DND-41 (cell line): ENCODE measurements at regions not wholly inside any gene's neighbourhood (a gene's known extent, or its start where the extent isn't known, plus 50 kb on each side); places are given as distances from the start of the nearest gene placed in this dataset.

ENCODE experiments used
- ATAC-seq: fragments of 200-7000 bp; cut with Tn5 transposase; 3 replicates; pipeline ENCODE4 v1.9.1; 2021; ENCODE audit warnings: low read depth; ENCODE audit not compliant: insufficient read depth
- DNase-seq: peaks from one replicate; pipeline ENCODE4 v3.0.0-alpha.2; 2020
- H2AFZ ChIP-seq: 2 replicates; pipeline ENCODE4 v1.6.0; 2012; ENCODE audit warnings: low read depth, low read length
- H3K27ac ChIP-seq: 2 replicates; pipeline ENCODE4 v1.5.1; 2012; ENCODE audit warnings: low read length, inconsistent platforms
- H3K27me3 ChIP-seq: fragments of 200-600 bp; sonication (generic); 2 replicates; pipeline ENCODE4 v1.6.0; 2012; ENCODE audit warnings: low read length, mild to moderate bottlenecking, inconsistent platforms; ENCODE audit not compliant: insufficient read depth, poor library complexity
- H3K36me3 ChIP-seq: 2 replicates; pipeline ENCODE4 v1.5.1; 2012; ENCODE audit warnings: low read length, inconsistent platforms; ENCODE audit not compliant: insufficient read depth
- H3K4me1 ChIP-seq: 2 replicates; pipeline ENCODE4 v1.5.1; 2012; ENCODE audit warnings: mild to moderate bottlenecking, low read length; ENCODE audit not compliant: insufficient read depth
- H3K4me2 ChIP-seq: 2 replicates; pipeline ENCODE4 v1.6.0; 2012; ENCODE audit warnings: mild to moderate bottlenecking, moderate library complexity, low read length, inconsistent platforms; ENCODE audit not compliant: insufficient read depth
- H3K4me3 ChIP-seq, 2 experiments: fragments of 200-600 bp in 1 of 2; shearing (Covaris generic) in 1 of 2; 2 replicates each; pipeline ENCODE4 v1.5.1; 2012 to 2016; ENCODE audit warnings: inconsistent platforms in 2 of 2, low read length in 2 of 2, mild to moderate bottlenecking in 2 of 2, low read depth in 1 of 2, moderate library complexity in 1 of 2
- H3K79me2 ChIP-seq: 2 replicates; pipeline ENCODE4 v1.6.0; 2012; ENCODE audit warnings: low read length, inconsistent platforms; ENCODE audit not compliant: insufficient read depth
- H3K9ac ChIP-seq: 2 replicates; pipeline ENCODE4 v1.6.0; 2012; ENCODE audit warnings: low read depth, mild to moderate bottlenecking, inconsistent platforms, low read length, moderate library complexity
- H3K9me3 ChIP-seq: 2 replicates; pipeline ENCODE4 v1.5.1; 2012; ENCODE audit warnings: low read length, moderate library complexity, mild to moderate bottlenecking, inconsistent platforms; ENCODE audit not compliant: insufficient read depth, severe bottlenecking
- H4K20me1 ChIP-seq: 2 replicates; pipeline ENCODE4 v1.6.0; 2012; ENCODE audit warnings: low read length; ENCODE audit not compliant: insufficient read depth
- EZH2 ChIP-seq: IDR thresholded peaks from 3 replicates; pipeline ENCODE4 v1.6.1; 2012; ENCODE audit warnings: borderline replicate concordance, low read depth, mild to moderate bottlenecking, moderate library complexity, low read length, inconsistent platforms; ENCODE audit not compliant: severe bottlenecking
- TF ChIP-seq, protein P1 (sequence below): IDR thresholded peaks from 2 replicates; pipeline ENCODE4 v1.5.1; 2012; ENCODE audit warnings: borderline replicate concordance, low read length, moderate library complexity, mild to moderate bottlenecking; ENCODE audit not compliant: poor library complexity, severe bottlenecking; ENCODE audit errors: extremely low read depth

DNA sequence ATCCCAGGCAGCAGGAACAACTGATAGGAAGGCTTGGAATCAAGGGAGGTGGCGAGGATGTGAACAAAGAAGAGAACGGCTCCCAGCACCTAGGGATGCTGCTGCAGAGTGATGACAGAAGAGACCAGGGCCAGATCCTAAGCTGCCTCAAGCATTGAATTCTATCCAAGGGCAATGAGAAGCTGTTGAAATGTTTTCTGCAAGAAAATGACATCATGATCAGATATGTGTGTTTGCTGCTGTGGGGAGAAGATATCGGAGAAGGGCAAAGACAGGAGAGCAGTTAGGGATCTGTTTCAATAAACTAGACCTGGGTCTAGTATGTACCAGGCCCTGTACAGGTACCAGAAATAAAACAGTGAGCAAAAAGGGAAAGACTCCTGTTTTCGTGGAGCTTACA, 194.7 kb upstream of the RAB4A start:
- no peak for DNase-seq
- H3K4me1 ChIP-seq, result no peaks in the 10 kb centered on the region

DNA sequence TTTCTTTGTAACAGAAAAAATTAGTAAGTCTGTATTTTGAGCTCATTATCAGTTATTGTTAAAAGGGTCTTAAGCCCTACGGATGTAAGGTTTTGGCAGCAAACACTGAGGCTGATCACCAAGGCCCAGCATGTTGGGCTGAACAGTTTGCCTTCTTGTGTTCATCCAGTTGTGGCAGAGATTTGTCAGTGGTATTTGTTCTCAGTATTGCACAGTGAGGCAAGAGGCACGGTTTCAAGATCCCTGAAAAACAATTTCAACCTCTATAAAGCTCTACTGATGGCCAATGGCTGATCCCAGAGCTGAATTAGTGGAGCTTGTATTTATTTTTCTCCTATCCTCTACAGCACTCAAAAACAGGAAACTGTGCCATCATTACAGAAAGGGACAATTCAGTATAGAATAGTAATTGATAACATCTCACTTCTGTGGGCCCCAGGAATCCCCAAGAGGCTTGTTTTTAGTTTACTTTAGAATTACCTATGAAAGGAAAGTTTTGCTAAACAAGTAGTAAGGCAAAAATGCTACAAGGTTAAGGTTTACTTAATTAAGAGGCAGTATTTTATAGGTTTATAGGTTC, 191.8 kb upstream of the RAB4A start:
- Histone ChIP-seq H3K4me1 (no peaks in the 10 kb centered on the region), H4K20me1 (no peaks in the 10 kb centered on the region), H3K27me3 (peaks cover 8% of the 10 kb centered on the region), H3K36me3 (no peaks in the 10 kb centered on the region), H3K9me3 (peaks cover 11% of the 10 kb centered on the region), H3K9ac (no peak overlapping the region), H3K4me2 (no peak overlapping the region), H2AFZ (no peak overlapping the region), H3K79me2 (no peaks in the 10 kb centered on the region), H3K27ac (no peak overlapping the region), H3K4me3 (no peak overlapping the region)
- TF ChIP-seq, protein P1, sequence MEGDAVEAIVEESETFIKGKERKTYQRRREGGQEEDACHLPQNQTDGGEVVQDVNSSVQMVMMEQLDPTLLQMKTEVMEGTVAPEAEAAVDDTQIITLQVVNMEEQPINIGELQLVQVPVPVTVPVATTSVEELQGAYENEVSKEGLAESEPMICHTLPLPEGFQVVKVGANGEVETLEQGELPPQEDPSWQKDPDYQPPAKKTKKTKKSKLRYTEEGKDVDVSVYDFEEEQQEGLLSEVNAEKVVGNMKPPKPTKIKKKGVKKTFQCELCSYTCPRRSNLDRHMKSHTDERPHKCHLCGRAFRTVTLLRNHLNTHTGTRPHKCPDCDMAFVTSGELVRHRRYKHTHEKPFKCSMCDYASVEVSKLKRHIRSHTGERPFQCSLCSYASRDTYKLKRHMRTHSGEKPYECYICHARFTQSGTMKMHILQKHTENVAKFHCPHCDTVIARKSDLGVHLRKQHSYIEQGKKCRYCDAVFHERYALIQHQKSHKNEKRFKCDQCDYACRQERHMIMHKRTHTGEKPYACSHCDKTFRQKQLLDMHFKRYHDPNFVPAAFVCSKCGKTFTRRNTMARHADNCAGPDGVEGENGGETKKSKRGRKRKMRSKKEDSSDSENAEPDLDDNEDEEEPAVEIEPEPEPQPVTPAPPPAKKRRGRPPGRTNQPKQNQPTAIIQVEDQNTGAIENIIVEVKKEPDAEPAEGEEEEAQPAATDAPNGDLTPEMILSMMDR, result no peak
- DNase-seq, result no peak
- no peak for ATAC-seq

More for the DNA sequence above, 194.7 kb upstream of the RAB4A start:
- Histone ChIP-seq H2AFZ (no peak overlapping the region), H3K4me2 (no peak overlapping the region), H3K9me3 (no peaks in the 10 kb centered on the region), H3K79me2 (no peaks in the 10 kb centered on the region), H3K4me3 (no peak overlapping the region), H3K27me3 (peaks cover 8% of the 10 kb centered on the region), H3K27ac (no peak overlapping the region), H3K36me3 (no peaks in the 10 kb centered on the region), H4K20me1 (no peaks in the 10 kb centered on the region), H3K9ac (no peak overlapping the region)
- TF ChIP-seq, protein P1, result no peak
- TF ChIP-seq EZH2, result no peak
- ATAC-seq, result no peak

DNA sequence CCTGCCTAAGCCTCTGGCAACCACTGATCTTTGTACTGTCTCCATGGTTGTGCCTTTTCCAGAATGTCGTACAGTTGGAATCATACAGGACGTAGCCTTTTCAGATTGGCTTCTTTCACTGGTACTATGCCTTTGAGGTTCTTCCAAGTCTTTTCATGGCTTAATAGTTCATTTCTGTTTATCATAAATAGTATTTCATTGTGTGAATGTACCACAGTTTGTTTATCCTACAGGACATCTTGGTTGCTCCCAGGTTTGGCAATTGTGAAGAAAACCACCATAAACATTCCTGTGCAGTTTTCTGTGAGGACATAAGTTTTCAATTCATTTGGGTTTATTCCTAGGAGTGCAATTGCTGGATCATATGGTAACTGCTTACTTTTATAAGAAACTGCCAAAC, 190.6 kb upstream of the RAB4A start:
- TF ChIP-seq, protein P1, result no peak
- TF ChIP-seq EZH2, result no peak
- Histone ChIP-seq H3K27ac (no peak overlapping the region), H4K20me1 (no peaks in the 10 kb centered on the region), H3K27me3 (peaks cover 10% of the 10 kb centered on the region), H3K36me3 (no peaks in the 10 kb centered on the region), H2AFZ (no peak overlapping the region), H3K9ac (no peak overlapping the region), H3K4me3 (no peak overlapping the region), H3K9me3 (peaks cover 11% of the 10 kb centered on the region), H3K4me2 (no peak overlapping the region), H3K4me1 (no peaks in the 10 kb centered on the region), H3K79me2 (no peaks in the 10 kb centered on the region)
- DNase-seq (no peak), ATAC-seq (no peak)

DNA sequence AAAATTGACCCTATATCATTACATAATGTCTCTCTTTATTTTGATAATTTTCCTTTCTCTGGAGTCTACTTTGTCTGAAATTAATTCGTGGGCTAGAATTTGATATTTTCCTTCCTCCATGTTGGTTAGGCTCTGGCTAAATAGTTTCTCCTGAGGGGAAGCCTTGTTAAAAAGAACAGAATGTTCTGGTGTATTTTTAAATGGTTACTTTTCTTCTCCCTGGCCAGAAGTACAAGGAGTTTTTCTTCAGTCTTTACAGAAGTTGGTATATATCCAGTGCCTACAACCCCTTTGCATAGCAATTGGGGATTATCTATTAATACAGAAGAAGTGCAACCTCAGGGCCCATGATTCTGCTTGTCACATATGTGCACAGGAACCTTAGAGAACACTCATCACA, 185.6 kb upstream of the RAB4A start:
- H3K27ac ChIP-seq, result no peak overlapping the region
- DNase-seq (no peak), ATAC-seq (no peak)
- no peaks in the 10 kb centered on the region for H3K36me3 ChIP-seq
- H3K9ac ChIP-seq, result no peak overlapping the region
- H3K4me2 ChIP-seq, result no peak overlapping the region
- peaks cover 11% of the 10 kb centered on the region for H3K9me3 ChIP-seq
- H3K4me1 ChIP-seq, result no peaks in the 10 kb centered on the region
- H3K79me2 ChIP-seq, result no peaks in the 10 kb centered on the region
- no peak overlapping the region for H3K4me3 ChIP-seq
- H4K20me1 ChIP-seq, result no peaks in the 10 kb centered on the region
- peaks cover 7% of the 10 kb centered on the region for H3K27me3 ChIP-seq
- TF ChIP-seq EZH2, result no peak
- TF ChIP-seq, protein P1, result no peak
- no peak overlapping the region for H2AFZ ChIP-seq
